ENCODE measurements at regions not wholly inside any gene's neighbourhood (a gene's known extent, or its start where the extent isn't known, plus 50 kb on each side); places are given as distances from the start of the nearest gene placed in this dataset.

- TF ChIP-seq EZH2 (IDR thresholded peaks at IDR 0.05): no peak
- TF ChIP-seq POLR2AphosphoS5 (IDR thresholded peaks at IDR 0.05; ENCODE audit: borderline replicate concordance, low read depth, low read length): no peak
Measured at GRCh38 chr16:6964679-6965078, 368.0 kb upstream of the RBFOX1 start.

All from SK-N-MC (cell line).